ENCODE measurements at regions not wholly inside any gene's neighbourhood (a gene's known extent, or its start where the extent isn't known, plus 50 kb on each side); places are given as distances from the start of the nearest gene placed in this dataset.
"Not testable (repeated sequence)": the region's sequence is repeated elsewhere in the genome, so short reads cannot be mapped to it uniquely, and the experiment has no call there.

DNA sequence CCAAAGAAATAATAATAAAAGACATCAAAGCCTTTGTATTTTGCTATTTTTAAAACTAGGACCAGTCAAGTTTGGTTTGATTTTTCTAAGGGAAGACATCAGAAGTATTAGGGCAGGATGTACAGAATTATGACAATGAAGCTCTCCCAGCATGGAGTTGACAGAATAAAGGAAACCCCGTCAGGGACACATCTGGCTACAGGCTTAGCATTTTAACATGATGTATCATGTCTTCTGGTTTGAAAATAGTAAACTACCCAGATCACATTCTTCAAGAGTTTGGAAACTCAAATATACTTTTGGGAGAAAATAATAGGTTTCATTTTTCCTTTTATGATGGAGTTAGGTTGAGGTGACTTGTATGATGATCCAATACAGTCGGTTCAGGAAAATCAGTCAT is 552.0 kb upstream of the CDH2 start:
- Histone ChIP-seq H3K4me3 (ENCODE audit: low read length) (no peak overlapping the region), H4K20me1 (ENCODE audit: control insufficient read depth, insufficient read depth, low read depth, low read length) (no peaks in the 10 kb centered on the region), H3K9me3 (ENCODE audit: control insufficient read depth, insufficient read depth, low read length) (no peaks in the 10 kb centered on the region), H3K36me3 (ENCODE audit: control insufficient read depth, low read length) (no peaks in the 10 kb centered on the region), H3F3A (ENCODE audit: control insufficient read depth, insufficient read depth) (no peaks in the 10 kb centered on the region), H3K27me3 (ENCODE audit: control insufficient read depth, low read length) (no peaks in the 10 kb centered on the region), H3K9me2 (replicated peaks; ENCODE audit: control insufficient read depth, low read length) (no peaks in the 10 kb centered on the region), H3K79me2 (ENCODE audit: control insufficient read depth, low read length) (no peaks in the 10 kb centered on the region), H3K27ac (ENCODE audit: low read depth, low read length) (no peak overlapping the region), H3K4me1 (ENCODE audit: control insufficient read depth, low read length) (no peaks in the 10 kb centered on the region), H3K4me2 (ENCODE audit: low read length) (no peak overlapping the region)
- no peak for TF ChIP-seq EZH2phosphoT487 (IDR thresholded peaks at IDR 0.05; ENCODE audit: borderline replicate concordance, low read length)
- TF ChIP-seq, protein P1, sequence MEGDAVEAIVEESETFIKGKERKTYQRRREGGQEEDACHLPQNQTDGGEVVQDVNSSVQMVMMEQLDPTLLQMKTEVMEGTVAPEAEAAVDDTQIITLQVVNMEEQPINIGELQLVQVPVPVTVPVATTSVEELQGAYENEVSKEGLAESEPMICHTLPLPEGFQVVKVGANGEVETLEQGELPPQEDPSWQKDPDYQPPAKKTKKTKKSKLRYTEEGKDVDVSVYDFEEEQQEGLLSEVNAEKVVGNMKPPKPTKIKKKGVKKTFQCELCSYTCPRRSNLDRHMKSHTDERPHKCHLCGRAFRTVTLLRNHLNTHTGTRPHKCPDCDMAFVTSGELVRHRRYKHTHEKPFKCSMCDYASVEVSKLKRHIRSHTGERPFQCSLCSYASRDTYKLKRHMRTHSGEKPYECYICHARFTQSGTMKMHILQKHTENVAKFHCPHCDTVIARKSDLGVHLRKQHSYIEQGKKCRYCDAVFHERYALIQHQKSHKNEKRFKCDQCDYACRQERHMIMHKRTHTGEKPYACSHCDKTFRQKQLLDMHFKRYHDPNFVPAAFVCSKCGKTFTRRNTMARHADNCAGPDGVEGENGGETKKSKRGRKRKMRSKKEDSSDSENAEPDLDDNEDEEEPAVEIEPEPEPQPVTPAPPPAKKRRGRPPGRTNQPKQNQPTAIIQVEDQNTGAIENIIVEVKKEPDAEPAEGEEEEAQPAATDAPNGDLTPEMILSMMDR (IDR thresholded peaks at IDR 0.05; ENCODE audit: low read depth, low read length, poor library complexity, severe bottlenecking) = no peak

DNA sequence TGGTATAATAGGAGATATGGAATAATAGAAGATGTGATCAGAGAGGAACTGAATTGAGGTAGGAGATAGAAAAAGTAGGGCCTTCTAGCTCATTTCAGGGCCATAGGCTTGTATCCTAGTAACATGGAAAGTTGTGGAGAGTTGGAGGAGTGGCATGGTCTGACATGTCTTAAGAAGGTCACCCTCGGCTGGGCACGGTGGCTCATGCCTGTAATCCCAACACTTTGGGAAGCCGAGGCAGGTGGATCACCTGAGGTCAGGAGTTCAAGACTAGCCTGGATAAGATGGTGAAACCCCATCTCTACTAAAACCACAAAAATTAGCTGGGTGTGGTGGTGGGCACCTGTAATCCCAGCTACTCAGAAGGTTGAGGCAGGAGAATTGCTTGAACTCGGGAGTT is 550.3 kb upstream of the CDH2 start:
- H3K36me3 ChIP-seq (ENCODE audit: control insufficient read depth, low read length); H3K27me3 ChIP-seq (ENCODE audit: control insufficient read depth, low read length); H3K4me2 ChIP-seq (ENCODE audit: low read length): not testable (repeated sequence)

DNA sequence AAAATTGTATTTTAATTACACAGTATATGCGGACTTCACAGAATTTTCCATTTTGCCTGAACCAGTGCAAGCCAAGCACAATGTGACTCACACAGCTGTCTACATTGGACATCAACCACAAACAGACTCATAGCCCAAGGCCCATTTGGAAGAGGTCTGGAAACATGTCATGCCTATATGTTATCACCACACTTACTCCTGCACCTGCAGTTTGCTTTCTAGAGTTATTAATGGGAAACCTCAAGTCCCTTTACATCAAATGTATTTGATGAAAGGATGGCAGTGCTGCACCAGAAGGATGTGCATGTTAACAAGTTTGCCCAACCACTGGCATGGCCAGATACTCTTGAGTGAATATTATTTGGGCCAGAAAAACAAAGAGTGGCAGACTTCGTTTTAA is 548.9 kb upstream of the CDH2 start:
- H3K4me2 ChIP-seq (ENCODE audit: low read length) = no peak overlapping the region
- no peaks in the 10 kb centered on the region for H4K20me1 ChIP-seq (ENCODE audit: control insufficient read depth, insufficient read depth, low read depth, low read length)
- H3K4me3 ChIP-seq (ENCODE audit: low read length) = no peak overlapping the region
- H3K9me3 ChIP-seq (ENCODE audit: control insufficient read depth, insufficient read depth, low read length) = no peaks in the 10 kb centered on the region
- no peaks in the 10 kb centered on the region for H3K36me3 ChIP-seq (ENCODE audit: control insufficient read depth, low read length)
- TF ChIP-seq, protein P1 (IDR thresholded peaks at IDR 0.05; ENCODE audit: low read depth, low read length, poor library complexity, severe bottlenecking) = no peak
- TF ChIP-seq EZH2phosphoT487 (IDR thresholded peaks at IDR 0.05; ENCODE audit: borderline replicate concordance, low read length) = no peak
- no peaks in the 10 kb centered on the region for H3K27me3 ChIP-seq (ENCODE audit: control insufficient read depth, low read length)
- H3K9me2 ChIP-seq (replicated peaks; ENCODE audit: control insufficient read depth, low read length) = no peaks in the 10 kb centered on the region
- H3F3A ChIP-seq (ENCODE audit: control insufficient read depth, insufficient read depth) = no peaks in the 10 kb centered on the region
- no peak overlapping the region for H3K27ac ChIP-seq (ENCODE audit: low read depth, low read length)
- no peaks in the 10 kb centered on the region for H3K79me2 ChIP-seq (ENCODE audit: control insufficient read depth, low read length)
- H3K4me1 ChIP-seq (ENCODE audit: control insufficient read depth, low read length) = no peaks in the 10 kb centered on the region

More for the DNA sequence above, 550.3 kb upstream of the CDH2 start:
- not testable (repeated sequence) for H3K4me1 ChIP-seq (ENCODE audit: control insufficient read depth, low read length); H3K79me2 ChIP-seq (ENCODE audit: control insufficient read depth, low read length); H4K20me1 ChIP-seq (ENCODE audit: control insufficient read depth, insufficient read depth, low read depth, low read length); H3F3A ChIP-seq (ENCODE audit: control insufficient read depth, insufficient read depth); H3K4me3 ChIP-seq (ENCODE audit: low read length); H3K9me3 ChIP-seq (ENCODE audit: control insufficient read depth, insufficient read depth, low read length); H3K9me2 ChIP-seq (replicated peaks; ENCODE audit: control insufficient read depth, low read length); H3K27ac ChIP-seq (ENCODE audit: low read depth, low read length)

DNA sequence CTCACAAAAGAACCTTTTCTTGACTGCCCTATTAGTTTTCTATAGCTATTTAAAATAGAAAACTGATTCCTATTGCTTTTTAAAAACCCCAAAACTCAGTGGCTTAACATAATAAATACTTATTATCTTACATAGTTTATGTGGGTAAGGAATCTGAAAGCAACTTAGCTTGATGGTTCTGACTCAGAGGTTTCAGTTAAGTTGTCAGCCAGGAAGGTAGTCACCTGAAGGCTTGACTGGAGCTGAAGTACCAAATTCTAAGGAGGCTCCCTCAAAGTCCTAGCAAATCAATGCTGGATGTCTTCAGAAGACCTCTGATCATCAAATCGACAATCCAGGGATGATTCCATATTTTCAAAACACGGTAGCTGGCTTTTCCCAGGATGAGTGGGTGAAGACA is 546.6 kb upstream of the CDH2 start:
- Histone ChIP-seq H3K36me3 (ENCODE audit: control insufficient read depth, low read length) (no peaks in the 10 kb centered on the region), H3K9me2 (replicated peaks; ENCODE audit: control insufficient read depth, low read length) (no peaks in the 10 kb centered on the region), H3F3A (ENCODE audit: control insufficient read depth, insufficient read depth) (no peaks in the 10 kb centered on the region), H3K4me3 (ENCODE audit: low read length) (no peak overlapping the region), H3K27ac (ENCODE audit: low read depth, low read length) (no peak overlapping the region), H3K9me3 (ENCODE audit: control insufficient read depth, insufficient read depth, low read length) (no peaks in the 10 kb centered on the region), H3K4me2 (ENCODE audit: low read length) (no peak overlapping the region), H3K4me1 (ENCODE audit: control insufficient read depth, low read length) (no peaks in the 10 kb centered on the region), H3K79me2 (ENCODE audit: control insufficient read depth, low read length) (no peaks in the 10 kb centered on the region), H3K27me3 (ENCODE audit: control insufficient read depth, low read length) (no peaks in the 10 kb centered on the region), H4K20me1 (ENCODE audit: control insufficient read depth, insufficient read depth, low read depth, low read length) (no peaks in the 10 kb centered on the region)
- TF ChIP-seq, protein P1 (IDR thresholded peaks at IDR 0.05; ENCODE audit: low read depth, low read length, poor library complexity, severe bottlenecking) = no peak
- TF ChIP-seq EZH2phosphoT487 (IDR thresholded peaks at IDR 0.05; ENCODE audit: borderline replicate concordance, low read length) = no peak

All from DOHH2 (cell line).